GM12878 (cell line): ENCODE measurements at regions not wholly inside any gene's neighbourhood (a gene's known extent, or its start where the extent isn't known, plus 50 kb on each side); places are given as distances from the start of the nearest gene placed in this dataset.

Experiments used
- ATAC-seq: fragments of 200-7000 bp; cut with Tn5 transposase; 3 replicates; pipeline ENCODE4 v1.9.1; 2020; ENCODE audit warnings: mild to moderate bottlenecking, moderate library complexity
- BruUV-seq: library from RNA; stranded (reverse); fragments of 400-500 nt; replicated peaks from 2 replicates; lab custom pipeline; 2021; lab: Mats Ljungman, UMichigan
- CTCF ChIA-PET: fragments of 300-600 bp; sonication (Branson Sonifier 250); formaldehyde crosslinking; extraction: SDS; loops from one replicate; lab custom pipeline; 2021; ENCODE audit warnings: inconsistent platforms; lab: Yijun Ruan, JAX
- POLR2A ChIA-PET: fragments of 350-600 bp; formaldehyde crosslinking; extraction: SDS; loops from one replicate; lab custom pipeline; 2021; ENCODE audit warnings: inconsistent platforms; lab: Charles Lee
- RAD21 ChIA-PET: fragments of 300-600 bp; sonication (Branson Sonifier 250); formaldehyde crosslinking; loops from one replicate; lab custom pipeline; 2023; ENCODE audit warnings: antibody characterized with exemption; ENCODE audit not compliant: unreplicated experiment; lab: Charles Lee
- SMC1A ChIA-PET: fragments of 300-600 bp; sonication (Branson Sonifier 250); formaldehyde crosslinking; loops from one replicate; lab custom pipeline; 2023; ENCODE audit not compliant: unreplicated experiment, uncharacterized antibody; lab: Charles Lee
- DNase-seq: peaks from one replicate; pipeline ENCODE4 v3.0.0-alpha.2; 2011; ENCODE audit warnings: low read depth, low spot score
- FAIRE-seq: peaks from 3 replicates; lab custom pipeline; 2011; peaks lifted over from hg19 to GRCh38; lab: Jason Lieb, UNC
- H2AFZ ChIP-seq: 2 replicates; pipeline ENCODE4 v1.6.0; 2011; ENCODE audit warnings: low read depth, low read length, control low read depth; ENCODE audit not compliant: control insufficient read depth
- H3K27ac ChIP-seq: 2 replicates; pipeline ENCODE4 v1.5.1; 2011; ENCODE audit warnings: control low read depth; ENCODE audit not compliant: control insufficient read depth, insufficient read depth
- H3K27me3 ChIP-seq, 2 experiments: replicated peaks in 1 of 2; 2 replicates each; pipeline versions ENCODE4 v1.6.0 to v1.6.1; 2011; ENCODE audit warnings: low read length in 1 of 2; ENCODE audit not compliant: control insufficient read depth in 2 of 2, insufficient read depth in 2 of 2
- H3K36me3 ChIP-seq, 2 experiments: 2 replicates each; pipeline ENCODE4 v1.5.1; 2011; ENCODE audit warnings: low read length in 1 of 2; ENCODE audit not compliant: control insufficient read depth in 2 of 2, insufficient read depth in 2 of 2
- H3K4me1 ChIP-seq: 2 replicates; pipeline ENCODE4 v1.6.1; 2011; ENCODE audit warnings: mild to moderate bottlenecking, low read length, moderate library complexity, mixed read lengths; ENCODE audit not compliant: control insufficient read depth, insufficient read depth
- H3K4me2 ChIP-seq: 2 replicates; pipeline ENCODE4 v1.6.0; 2011; ENCODE audit warnings: control low read depth; ENCODE audit not compliant: control insufficient read depth, insufficient read depth
- H3K4me3 ChIP-seq: fragments of 200-600 bp; sonication (generic); 2 replicates; pipeline ENCODE4 v1.5.1; 2016
- H3K79me2 ChIP-seq: 2 replicates; pipeline ENCODE4 v1.6.0; 2011; ENCODE audit warnings: low read length; ENCODE audit not compliant: control insufficient read depth, insufficient read depth
- H3K9ac ChIP-seq: 2 replicates; pipeline ENCODE4 v1.8.0; 2011; ENCODE audit warnings: low read length, control low read depth, mixed read lengths; ENCODE audit not compliant: control insufficient read depth, insufficient read depth
- H3K9me3 ChIP-seq: replicated peaks from 3 replicates; pipeline ENCODE4 v1.5.1; 2011; ENCODE audit warnings: mild to moderate bottlenecking, low read length; ENCODE audit not compliant: control insufficient read depth, insufficient read depth
- H4K20me1 ChIP-seq: 2 replicates; pipeline ENCODE4 v1.6.0; 2011; ENCODE audit not compliant: control insufficient read depth, insufficient read depth
- CHD2 ChIP-seq: IDR thresholded peaks from 2 replicates; pipeline ENCODE4 v1.6.1; 2011; ENCODE audit warnings: low read depth, low read length, improper control_type of control experiment, borderline replicate concordance
- JUND ChIP-seq: IDR thresholded peaks from 2 replicates; pipeline ENCODE4 v1.6.1; 2012; ENCODE audit warnings: low read depth, mild to moderate bottlenecking, low read length, improper control_type of control experiment, moderate library complexity
- in situ Hi-C: fragments of 300-500 bp; cut with MboI; formaldehyde crosslinking; loops from 9 replicates; pipeline ENCODE4 v1.14.3; 2018; ENCODE audit warnings: mixed read lengths
- intact Hi-C: fragments of 100-400 bp; cut with micrococcal nuclease; formaldehyde crosslinking; loops from one replicate; pipeline ENCODE4 v1.14.2; 2022; ENCODE audit not compliant: unreplicated experiment
- TF ChIP-seq, protein P1 (sequence below): fragments of 150-350 bp; IDR thresholded peaks from 2 replicates; pipeline ENCODE4 v1.6.1; 2014; ENCODE audit warnings: mild to moderate bottlenecking, low read depth, low read length
- TF ChIP-seq, protein P2 (sequence below), 3 experiments: IDR thresholded peaks in 2 of 3; conservative IDR thresholded peaks in 1 of 3; 2 replicates each; pipeline ENCODE4 v1.5.1; 2011; ENCODE audit warnings: low read depth in 3 of 3, low read length in 3 of 3, mild to moderate bottlenecking in 3 of 3, control low read depth in 2 of 3, moderate library complexity in 2 of 3, inconsistent platforms in 1 of 3, mixed read lengths in 1 of 3; ENCODE audit not compliant: control insufficient read depth in 2 of 3, insufficient read depth in 1 of 3; ENCODE audit errors: extremely low read depth in 1 of 3

DNA sequence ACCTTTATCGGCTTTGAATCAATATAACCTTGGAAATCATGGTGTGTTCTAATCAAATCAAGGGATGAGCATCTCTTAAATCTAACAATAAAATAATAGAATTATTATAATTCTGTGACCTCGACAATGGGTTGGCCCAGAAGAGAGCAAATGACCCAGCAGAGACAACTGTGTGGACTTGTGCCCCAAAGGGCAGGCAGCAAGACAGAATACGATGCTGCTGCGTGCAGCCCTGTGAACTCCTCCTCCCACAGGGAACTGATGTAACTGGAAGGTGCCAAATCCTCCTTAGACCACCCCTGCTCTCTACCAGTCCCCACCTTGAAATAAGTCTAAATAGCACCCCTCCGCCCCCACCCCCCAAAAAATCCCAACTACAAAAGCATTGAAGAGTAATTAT, 50.7 kb upstream of the ACAN start (continued):
- TF ChIP-seq, protein P1, sequence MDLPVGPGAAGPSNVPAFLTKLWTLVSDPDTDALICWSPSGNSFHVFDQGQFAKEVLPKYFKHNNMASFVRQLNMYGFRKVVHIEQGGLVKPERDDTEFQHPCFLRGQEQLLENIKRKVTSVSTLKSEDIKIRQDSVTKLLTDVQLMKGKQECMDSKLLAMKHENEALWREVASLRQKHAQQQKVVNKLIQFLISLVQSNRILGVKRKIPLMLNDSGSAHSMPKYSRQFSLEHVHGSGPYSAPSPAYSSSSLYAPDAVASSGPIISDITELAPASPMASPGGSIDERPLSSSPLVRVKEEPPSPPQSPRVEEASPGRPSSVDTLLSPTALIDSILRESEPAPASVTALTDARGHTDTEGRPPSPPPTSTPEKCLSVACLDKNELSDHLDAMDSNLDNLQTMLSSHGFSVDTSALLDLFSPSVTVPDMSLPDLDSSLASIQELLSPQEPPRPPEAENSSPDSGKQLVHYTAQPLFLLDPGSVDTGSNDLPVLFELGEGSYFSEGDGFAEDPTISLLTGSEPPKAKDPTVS, result no peak
- TF ChIP-seq, protein P2, sequence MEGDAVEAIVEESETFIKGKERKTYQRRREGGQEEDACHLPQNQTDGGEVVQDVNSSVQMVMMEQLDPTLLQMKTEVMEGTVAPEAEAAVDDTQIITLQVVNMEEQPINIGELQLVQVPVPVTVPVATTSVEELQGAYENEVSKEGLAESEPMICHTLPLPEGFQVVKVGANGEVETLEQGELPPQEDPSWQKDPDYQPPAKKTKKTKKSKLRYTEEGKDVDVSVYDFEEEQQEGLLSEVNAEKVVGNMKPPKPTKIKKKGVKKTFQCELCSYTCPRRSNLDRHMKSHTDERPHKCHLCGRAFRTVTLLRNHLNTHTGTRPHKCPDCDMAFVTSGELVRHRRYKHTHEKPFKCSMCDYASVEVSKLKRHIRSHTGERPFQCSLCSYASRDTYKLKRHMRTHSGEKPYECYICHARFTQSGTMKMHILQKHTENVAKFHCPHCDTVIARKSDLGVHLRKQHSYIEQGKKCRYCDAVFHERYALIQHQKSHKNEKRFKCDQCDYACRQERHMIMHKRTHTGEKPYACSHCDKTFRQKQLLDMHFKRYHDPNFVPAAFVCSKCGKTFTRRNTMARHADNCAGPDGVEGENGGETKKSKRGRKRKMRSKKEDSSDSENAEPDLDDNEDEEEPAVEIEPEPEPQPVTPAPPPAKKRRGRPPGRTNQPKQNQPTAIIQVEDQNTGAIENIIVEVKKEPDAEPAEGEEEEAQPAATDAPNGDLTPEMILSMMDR (IDR thresholded peaks at IDR 0.05 in 2 of 3, conservative IDR thresholded peaks at IDR 0.05 in 1 of 3; ENCODE audit: control insufficient read depth in 2 of 3, extremely low read depth in 1 of 3, insufficient read depth in 1 of 3, low read depth in 3 of 3, low read length in 3 of 3), result no peak
- TF ChIP-seq JUND, result no peak

DNA sequence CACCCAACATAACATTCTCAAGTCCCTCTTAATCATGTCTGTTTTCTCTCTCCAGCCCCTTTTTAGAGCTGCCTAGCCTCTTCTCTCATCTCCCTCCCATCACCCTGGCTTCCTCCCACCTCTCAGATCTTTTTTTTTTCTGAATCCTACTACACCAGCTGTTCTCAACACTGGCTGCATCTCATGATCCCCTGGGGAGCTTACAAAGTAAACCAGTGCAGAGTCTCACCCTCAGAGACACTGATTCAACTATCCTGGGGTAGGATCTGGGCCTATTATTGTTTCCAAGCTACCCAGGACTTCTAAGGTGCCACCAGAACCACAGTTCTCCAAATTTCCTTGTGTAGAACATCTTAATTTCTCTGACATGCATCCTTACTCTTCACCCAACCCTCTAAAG, 50.3 kb upstream of the ACAN start:
- ChIA-PET SMC1A (interaction anchor here (0.5 kb wide), 1 partner anchor 18 kb away, joined by 5 read pairs; no protein-coding TSS in a partner anchor), POLR2A (no interaction called here), CTCF (interaction anchor here (0.7 to 1.0 kb wide), 2 partner anchors 64 to 80 kb away, joined by 3 read pairs; no protein-coding TSS in a partner anchor), RAD21 (no interaction called here)
- Histone ChIP-seq H2AFZ (no peak overlapping the region), H3K9ac (no peak overlapping the region), H3K36me3 (no peaks in the 10 kb centered on the region), H4K20me1 (no peaks in the 10 kb centered on the region), H3K27me3 (no peaks in the 10 kb centered on the region; a peak in 1 of 4 replicates), H3K4me3 (no peak overlapping the region), H3K4me1 (no peaks in the 10 kb centered on the region), H3K27ac (no peak overlapping the region), H3K9me3 (no peaks in the 10 kb centered on the region), H3K4me2 (no peak overlapping the region), H3K79me2 (no peaks in the 10 kb centered on the region)
- DNase-seq (no peak), FAIRE-seq (no peak), ATAC-seq (no peak)
- no peak for TF ChIP-seq CHD2
- intact Hi-C loops (no loop called here), in situ Hi-C loops (no loop called here)
- no TSS peak for BruUV-seq
